ENCODE measurements at regions not wholly inside any gene's neighbourhood (a gene's known extent, or its start where the extent isn't known, plus 50 kb on each side); places are given as distances from the start of the nearest gene placed in this dataset.

DNA sequence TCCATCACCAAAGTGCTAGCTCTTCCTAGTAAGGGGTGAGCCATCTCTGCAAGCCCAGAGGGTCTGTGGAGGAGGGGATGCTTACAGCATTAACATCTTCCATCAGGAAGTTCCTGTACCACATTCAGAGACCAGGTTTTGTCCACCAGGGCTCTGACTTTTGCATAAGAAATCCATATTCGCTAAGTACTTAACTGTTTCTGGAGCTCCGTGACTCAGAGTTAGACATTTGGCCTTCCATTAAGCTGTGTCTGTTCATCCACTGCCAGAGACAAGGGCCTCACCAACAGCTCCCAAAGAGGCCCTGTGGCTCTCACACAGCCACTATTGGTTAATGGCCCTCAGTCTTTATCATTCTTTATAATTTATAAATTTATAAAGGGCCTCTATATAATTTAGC is 144.6 kb downstream of the ADAMTS15 start:
- Histone ChIP-seq H3K27me3 (replicated peaks in 1 of 7) (peaks cover 0 to 9% (median 0%) of the 10 kb centered on the region in 7 donors), H3K9me3 (no peaks in the 10 kb centered on the region), H3K4me1 (no peaks in the 10 kb centered on the region), H3K4me3 (no peak overlapping the region), H3K36me3 (no peaks in the 10 kb centered on the region), H3K27ac (no peak overlapping the region)
- intact Hi-C loops (cut with DNase I; ENCODE audit: low total_unique reads): no loop called here
- no peak for DNase-seq
- WGBS, 5 donors: 79 to 98% (median 92%) methylated on average over 2 of the region's 2 CpGs
- TF ChIP-seq POLR2A (IDR thresholded peaks at IDR 0.05): no peak
- no peak for TF ChIP-seq POLR2AphosphoS5 (IDR thresholded peaks at IDR 0.05)
- TF ChIP-seq, protein P1, sequence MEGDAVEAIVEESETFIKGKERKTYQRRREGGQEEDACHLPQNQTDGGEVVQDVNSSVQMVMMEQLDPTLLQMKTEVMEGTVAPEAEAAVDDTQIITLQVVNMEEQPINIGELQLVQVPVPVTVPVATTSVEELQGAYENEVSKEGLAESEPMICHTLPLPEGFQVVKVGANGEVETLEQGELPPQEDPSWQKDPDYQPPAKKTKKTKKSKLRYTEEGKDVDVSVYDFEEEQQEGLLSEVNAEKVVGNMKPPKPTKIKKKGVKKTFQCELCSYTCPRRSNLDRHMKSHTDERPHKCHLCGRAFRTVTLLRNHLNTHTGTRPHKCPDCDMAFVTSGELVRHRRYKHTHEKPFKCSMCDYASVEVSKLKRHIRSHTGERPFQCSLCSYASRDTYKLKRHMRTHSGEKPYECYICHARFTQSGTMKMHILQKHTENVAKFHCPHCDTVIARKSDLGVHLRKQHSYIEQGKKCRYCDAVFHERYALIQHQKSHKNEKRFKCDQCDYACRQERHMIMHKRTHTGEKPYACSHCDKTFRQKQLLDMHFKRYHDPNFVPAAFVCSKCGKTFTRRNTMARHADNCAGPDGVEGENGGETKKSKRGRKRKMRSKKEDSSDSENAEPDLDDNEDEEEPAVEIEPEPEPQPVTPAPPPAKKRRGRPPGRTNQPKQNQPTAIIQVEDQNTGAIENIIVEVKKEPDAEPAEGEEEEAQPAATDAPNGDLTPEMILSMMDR (IDR thresholded peaks at IDR 0.05 in 8 of 11, conservative IDR thresholded peaks at IDR 0.05 in 3 of 11): no peak

GRCh38 chr11:130598433-130598832 is 150.0 kb downstream of the ADAMTS15 start:
- no peak overlapping the region for H3K27ac ChIP-seq
- peaks cover 0 to 15% (median 0%) of the 10 kb centered on the region in 7 donors for H3K27me3 ChIP-seq (replicated peaks in 1 of 7)
- H3K4me3 ChIP-seq: no peak overlapping the region
- H3K36me3 ChIP-seq: no peaks in the 10 kb centered on the region
- DNase-seq: no peak
- H3K9me3 ChIP-seq: no peaks in the 10 kb centered on the region
- 92 to 97% (median 94%) methylated on average over 24 to 25 of the region's 25 CpGs for WGBS, 5 donors
- peaks cover 0 to 13% (median 0%) of the 10 kb centered on the region in 6 donors for H3K4me1 ChIP-seq
- intact Hi-C loops (cut with DNase I; ENCODE audit: low total_unique reads): no loop called here
- no peak for TF ChIP-seq POLR2A (IDR thresholded peaks at IDR 0.05)
- no peak for TF ChIP-seq POLR2AphosphoS5 (IDR thresholded peaks at IDR 0.05)
- TF ChIP-seq, protein P1 (IDR thresholded peaks at IDR 0.05 in 8 of 11, conservative IDR thresholded peaks at IDR 0.05 in 3 of 11): no peak

DNA sequence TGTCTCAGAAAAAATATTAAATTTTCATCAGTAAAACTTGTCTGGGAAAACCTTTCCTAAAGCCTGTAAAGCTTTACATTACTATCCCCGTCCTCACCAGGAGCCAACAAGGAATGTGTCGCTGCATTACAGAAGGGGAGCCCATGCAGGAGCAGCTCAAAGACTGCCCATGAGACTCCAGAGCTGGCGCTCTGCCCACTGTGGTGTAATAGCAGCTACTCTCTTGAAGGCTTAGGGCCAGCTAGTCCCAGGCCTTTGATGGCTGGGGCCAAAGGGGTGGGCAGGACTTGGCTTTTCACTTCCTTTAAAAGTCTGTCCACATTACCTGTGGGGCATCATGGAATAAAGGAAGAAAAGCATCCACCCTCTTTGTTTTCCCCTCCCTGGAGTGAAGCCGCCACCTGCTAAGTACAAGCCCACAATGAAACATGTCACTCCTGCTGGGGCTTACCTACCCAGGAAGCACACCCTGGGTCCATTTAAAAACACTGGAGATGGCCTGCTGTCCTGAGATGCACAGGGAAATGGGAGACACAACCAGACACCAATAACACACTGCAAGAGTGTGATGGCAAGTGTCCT is 150.7 kb downstream of the ADAMTS15 start:
- intact Hi-C loops (cut with DNase I; ENCODE audit: low total_unique reads): no loop called here
- 54 to 97% (median 94%) methylated on average over 4 of the region's 4 CpGs for WGBS, 5 donors
- no peak for DNase-seq
- Histone ChIP-seq H3K27me3 (replicated peaks in 1 of 7) (peaks cover 0 to 15% (median 0%) of the 10 kb centered on the region in 7 donors), H3K4me3 (no peak overlapping the region), H3K36me3 (no peaks in the 10 kb centered on the region), H3K4me1 (peaks cover 0 to 13% (median 0%) of the 10 kb centered on the region in 6 donors), H3K27ac (no peak overlapping the region), H3K9me3 (no peaks in the 10 kb centered on the region)
- TF ChIP-seq, protein P1 (IDR thresholded peaks at IDR 0.05 in 8 of 11, conservative IDR thresholded peaks at IDR 0.05 in 3 of 11): no peak
- TF ChIP-seq POLR2AphosphoS5 (IDR thresholded peaks at IDR 0.05) (no peak), POLR2A (IDR thresholded peaks at IDR 0.05) (no peak)

DNA sequence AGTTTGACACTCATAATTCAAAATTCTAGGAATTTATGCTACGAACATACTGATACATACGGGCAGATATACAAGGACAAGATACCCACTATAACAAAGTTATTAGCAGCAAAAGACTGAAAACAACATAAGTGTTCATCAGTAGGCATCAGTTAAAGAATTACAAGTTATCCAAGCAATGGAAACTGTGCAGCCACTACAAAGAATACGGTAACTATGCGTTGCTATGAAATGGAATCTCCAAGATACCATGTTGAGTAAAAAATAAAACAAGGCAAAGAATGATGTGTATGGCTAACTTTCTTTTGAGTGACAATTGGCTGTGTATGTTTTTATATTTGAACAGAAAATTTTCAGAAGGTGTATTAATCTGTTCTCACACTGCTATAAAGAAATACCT is 151.7 kb downstream of the ADAMTS15 start:
- Histone ChIP-seq H3K27me3 (replicated peaks in 1 of 7) (peaks cover 0 to 15% (median 0%) of the 10 kb centered on the region in 7 donors), H3K4me1 (peaks cover 0 to 13% (median 0%) of the 10 kb centered on the region in 6 donors), H3K4me3 (no peak overlapping the region), H3K9me3 (no peaks in the 10 kb centered on the region), H3K27ac (no peak overlapping the region), H3K36me3 (no peaks in the 10 kb centered on the region)
- no peak for DNase-seq
- 70 to 93% (median 81%) methylated on average over 4 of the region's 4 CpGs for WGBS, 5 donors
- TF ChIP-seq POLR2A (IDR thresholded peaks at IDR 0.05): no peak
- TF ChIP-seq, protein P1 (IDR thresholded peaks at IDR 0.05 in 8 of 11, conservative IDR thresholded peaks at IDR 0.05 in 3 of 11): no peak
- no peak for TF ChIP-seq POLR2AphosphoS5 (IDR thresholded peaks at IDR 0.05)
- intact Hi-C loops (cut with DNase I; ENCODE audit: low total_unique reads): no loop called here

Measured in spleen (tissue), 11 donors.